ENCODE measurements at regions not wholly inside any gene's neighbourhood (a gene's known extent, or its start where the extent isn't known, plus 50 kb on each side); places are given as distances from the start of the nearest gene placed in this dataset.

DNA sequence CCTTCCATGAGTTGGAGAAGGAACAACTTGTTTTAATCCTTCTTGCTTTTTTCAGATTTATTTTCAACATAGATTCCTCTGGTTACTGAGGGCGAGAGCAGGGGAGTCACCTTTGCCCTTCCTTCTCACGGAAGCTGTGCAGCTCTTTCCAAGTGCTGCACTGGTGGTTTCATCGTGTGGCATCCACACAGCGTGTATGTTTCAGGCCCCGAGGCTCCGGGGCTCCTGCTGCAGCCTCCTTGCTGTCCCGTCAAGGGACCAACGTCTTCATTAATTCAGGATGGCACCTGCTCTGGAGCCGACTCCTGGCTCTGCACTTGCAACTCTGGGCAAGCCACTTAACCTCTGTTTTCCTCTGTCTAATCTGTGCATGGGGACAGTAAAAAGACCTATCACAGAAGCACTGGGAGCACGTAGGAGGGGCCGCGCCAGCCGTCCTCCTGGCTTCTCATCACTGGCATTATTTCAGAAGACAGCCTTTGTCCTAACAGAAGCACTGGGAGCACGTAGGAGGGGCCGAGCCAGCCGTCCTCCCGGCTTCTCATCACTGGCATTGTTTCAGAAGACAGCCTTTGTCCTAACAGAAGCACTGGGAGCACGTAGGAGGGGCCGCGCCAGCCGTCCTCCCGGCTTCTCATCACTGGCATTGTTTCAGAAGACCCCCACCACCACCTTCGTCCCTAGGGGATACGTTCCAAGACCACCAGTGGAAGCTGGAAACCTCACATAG, 117.8 kb upstream of the NKX1-1 start:
- intact Hi-C loops (cut with DNase I), result no loop called here
- WGBS, 4 donors, result 74 to 78% (median 76%) methylated on average over 21 to 24 of the region's 24 CpGs
- H3K27ac ChIP-seq, result no peak overlapping the region
- no peaks in the 10 kb centered on the region for H3K9me3 ChIP-seq (replicated peaks in 1 of 3)
- no peak overlapping the region for H3K4me3 ChIP-seq
- H3K27me3 ChIP-seq, result peaks cover 7% of the 10 kb centered on the region
- H3K4me1 ChIP-seq (replicated peaks in 1 of 2), result no peaks in the 10 kb centered on the region
- no peak for DNase-seq
- no peak for TF ChIP-seq POLR2A (IDR thresholded peaks at IDR 0.05)
- TF ChIP-seq, protein P1, sequence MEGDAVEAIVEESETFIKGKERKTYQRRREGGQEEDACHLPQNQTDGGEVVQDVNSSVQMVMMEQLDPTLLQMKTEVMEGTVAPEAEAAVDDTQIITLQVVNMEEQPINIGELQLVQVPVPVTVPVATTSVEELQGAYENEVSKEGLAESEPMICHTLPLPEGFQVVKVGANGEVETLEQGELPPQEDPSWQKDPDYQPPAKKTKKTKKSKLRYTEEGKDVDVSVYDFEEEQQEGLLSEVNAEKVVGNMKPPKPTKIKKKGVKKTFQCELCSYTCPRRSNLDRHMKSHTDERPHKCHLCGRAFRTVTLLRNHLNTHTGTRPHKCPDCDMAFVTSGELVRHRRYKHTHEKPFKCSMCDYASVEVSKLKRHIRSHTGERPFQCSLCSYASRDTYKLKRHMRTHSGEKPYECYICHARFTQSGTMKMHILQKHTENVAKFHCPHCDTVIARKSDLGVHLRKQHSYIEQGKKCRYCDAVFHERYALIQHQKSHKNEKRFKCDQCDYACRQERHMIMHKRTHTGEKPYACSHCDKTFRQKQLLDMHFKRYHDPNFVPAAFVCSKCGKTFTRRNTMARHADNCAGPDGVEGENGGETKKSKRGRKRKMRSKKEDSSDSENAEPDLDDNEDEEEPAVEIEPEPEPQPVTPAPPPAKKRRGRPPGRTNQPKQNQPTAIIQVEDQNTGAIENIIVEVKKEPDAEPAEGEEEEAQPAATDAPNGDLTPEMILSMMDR (IDR thresholded peaks at IDR 0.05), result no peak
- H3K36me3 ChIP-seq (replicated peaks in 1 of 2), result no peaks in the 10 kb centered on the region

DNA sequence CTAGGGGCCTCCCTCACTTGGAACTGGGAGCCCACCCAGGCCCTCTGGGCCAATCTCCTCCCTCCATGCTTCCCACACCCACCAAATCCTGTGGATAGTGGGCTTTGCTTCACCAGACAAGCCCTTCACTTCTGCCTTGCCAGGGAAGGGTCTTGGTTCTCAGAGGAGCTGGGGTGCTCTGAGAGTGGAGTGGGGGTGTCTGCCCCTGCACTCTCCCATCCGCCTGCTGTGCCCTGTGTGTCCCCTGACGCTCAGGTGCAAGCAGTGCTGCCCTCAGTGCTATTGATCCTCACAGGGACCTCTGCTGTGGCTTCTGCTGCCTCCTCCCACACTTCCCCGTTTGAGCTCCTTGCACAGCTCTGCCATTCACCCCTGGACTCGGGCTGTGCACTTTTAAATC, 117.3 kb upstream of the NKX1-1 start:
- H3K27me3 ChIP-seq, result peaks cover 10% of the 10 kb centered on the region
- no peak overlapping the region for H3K27ac ChIP-seq
- no peak overlapping the region for H3K4me3 ChIP-seq
- no peaks in the 10 kb centered on the region for H3K4me1 ChIP-seq (replicated peaks in 1 of 2)
- no peaks in the 10 kb centered on the region for H3K9me3 ChIP-seq (replicated peaks in 1 of 3)
- TF ChIP-seq, protein P1 (IDR thresholded peaks at IDR 0.05), result no peak
- no peak for TF ChIP-seq POLR2A (IDR thresholded peaks at IDR 0.05)
- no peaks in the 10 kb centered on the region for H3K36me3 ChIP-seq (replicated peaks in 1 of 2)
- WGBS, 4 donors, result 48 to 65% (median 58%) methylated on average over 4 of the region's 4 CpGs
- no peak for DNase-seq
- intact Hi-C loops (cut with DNase I), result no loop called here

- Histone ChIP-seq H3K27me3 (peaks cover 11% of the 10 kb centered on the region), H3K4me3 (no peak overlapping the region), H3K9me3 (replicated peaks in 1 of 3) (no peaks in the 10 kb centered on the region), H3K36me3 (replicated peaks in 1 of 2) (no peaks in the 10 kb centered on the region), H3K27ac (no peak overlapping the region), H3K4me1 (replicated peaks in 1 of 2) (no peaks in the 10 kb centered on the region)
- no peak for TF ChIP-seq POLR2A (IDR thresholded peaks at IDR 0.05)
- TF ChIP-seq, protein P1 (IDR thresholded peaks at IDR 0.05), result no peak
- no peak for DNase-seq
- WGBS, 4 donors, result 67 to 85% (median 76%) methylated on average over 1 to 5 of the region's 5 CpGs
- intact Hi-C loops (cut with DNase I), result no loop called here
Observed at GRCh38 chr4:1523033-1523432, 116.8 kb upstream of the NKX1-1 start.

- Histone ChIP-seq H3K4me3 (no peak overlapping the region), H3K4me1 (replicated peaks in 1 of 2) (no peaks in the 10 kb centered on the region), H3K27me3 (peaks cover 15% of the 10 kb centered on the region), H3K9me3 (replicated peaks in 1 of 3) (no peaks in the 10 kb centered on the region), H3K36me3 (replicated peaks in 1 of 2) (no peaks in the 10 kb centered on the region), H3K27ac (no peak overlapping the region)
- TF ChIP-seq POLR2A (IDR thresholded peaks at IDR 0.05), result no peak
- TF ChIP-seq, protein P1 (IDR thresholded peaks at IDR 0.05), result no peak
- DNase-seq, result no peak
- WGBS, 4 donors, result 80 to 95% (median 83%) methylated on average over 4 to 6 of the region's 6 CpGs
- intact Hi-C loops (cut with DNase I), result no loop called here
Observed at GRCh38 chr4:1522606-1523005, 116.4 kb upstream of the NKX1-1 start.
